Right cardiac atrium (tissue), 5 donors: ENCODE measurements at regions not wholly inside any gene's neighbourhood (a gene's known extent, or its start where the extent isn't known, plus 50 kb on each side); places are given as distances from the start of the nearest gene placed in this dataset.
"Not testable (repeated sequence)": the region's sequence is repeated elsewhere in the genome, so short reads cannot be mapped to it uniquely, and the experiment has no call there.

Source experiments
- ATAC-seq, 2 donors: fragments of 200-7000 bp; cut with Tn5 transposase; one replicate each; pipeline versions ENCODE4 v1.8.0 to v1.9.1; 2020; ENCODE audit warnings: moderate library complexity in 2 of 2, mild to moderate bottlenecking in 1 of 2
- DNase-seq, 3 donors: peaks; one replicate each; pipeline ENCODE4 v3.0.0-alpha.2; 2020
- H3K27ac ChIP-seq: one replicate; pipeline ENCODE4 v1.5.1; 2013; ENCODE audit warnings: mild to moderate bottlenecking, low read length, control low read depth, moderate library complexity
- H3K27me3 ChIP-seq: one replicate; pipeline ENCODE4 v1.6.1; 2013; ENCODE audit not compliant: control insufficient read depth, insufficient read depth
- H3K4me1 ChIP-seq: one replicate; pipeline ENCODE4 v1.6.1; 2013; ENCODE audit warnings: low read length; ENCODE audit not compliant: control insufficient read depth, insufficient read depth
- H3K4me3 ChIP-seq: one replicate; pipeline ENCODE4 v1.5.1; 2013; ENCODE audit warnings: low read length, control low read depth
- H3K9me3 ChIP-seq: one replicate; pipeline ENCODE4 v1.6.1; 2013; ENCODE audit warnings: low read length; ENCODE audit not compliant: control insufficient read depth
- WGBS: extraction: QIAGEN DNeasy Blood & Tissue Kit; methylation state at CpG from one replicate; pipeline ENCODE4 v1.1.7; 2013; 5-methylcytosine and 5-hydroxymethylcytosine counted together
- intact Hi-C, 4 donors: fragments of 100-400 bp; cut with DNase I; formaldehyde crosslinking; loops; one replicate each; pipeline versions ENCODE4 v1.11.0 to v1.14.0; 2022 to 2023
- donor health status: healthy with polysubstance abuse.
- donor health status: DM: no; HTN: yes; CAD: no.
- donor health status: DM: no; HTN: no; CAD: no.
- donor health status: DM: no; HTN: yes; CAD: no; lungs with severe emphysema.
- donor health status: DM: yes; HTN: yes; CAD: no.

GRCh38 chr12:116375278-116375842, 97.9 kb upstream of the MED13L start:
- ATAC-seq = no peak
- no peak overlapping the region for H3K4me3 ChIP-seq
- H3K27me3 ChIP-seq = no peaks in the 10 kb centered on the region
- no peak for DNase-seq
- no peaks in the 10 kb centered on the region for H3K9me3 ChIP-seq
- H3K4me1 ChIP-seq = no peaks in the 10 kb centered on the region
- 88% methylated on average over 9 of the region's 9 CpGs for WGBS
- H3K27ac ChIP-seq = no peak overlapping the region
- intact Hi-C loops = no loop called here

DNA sequence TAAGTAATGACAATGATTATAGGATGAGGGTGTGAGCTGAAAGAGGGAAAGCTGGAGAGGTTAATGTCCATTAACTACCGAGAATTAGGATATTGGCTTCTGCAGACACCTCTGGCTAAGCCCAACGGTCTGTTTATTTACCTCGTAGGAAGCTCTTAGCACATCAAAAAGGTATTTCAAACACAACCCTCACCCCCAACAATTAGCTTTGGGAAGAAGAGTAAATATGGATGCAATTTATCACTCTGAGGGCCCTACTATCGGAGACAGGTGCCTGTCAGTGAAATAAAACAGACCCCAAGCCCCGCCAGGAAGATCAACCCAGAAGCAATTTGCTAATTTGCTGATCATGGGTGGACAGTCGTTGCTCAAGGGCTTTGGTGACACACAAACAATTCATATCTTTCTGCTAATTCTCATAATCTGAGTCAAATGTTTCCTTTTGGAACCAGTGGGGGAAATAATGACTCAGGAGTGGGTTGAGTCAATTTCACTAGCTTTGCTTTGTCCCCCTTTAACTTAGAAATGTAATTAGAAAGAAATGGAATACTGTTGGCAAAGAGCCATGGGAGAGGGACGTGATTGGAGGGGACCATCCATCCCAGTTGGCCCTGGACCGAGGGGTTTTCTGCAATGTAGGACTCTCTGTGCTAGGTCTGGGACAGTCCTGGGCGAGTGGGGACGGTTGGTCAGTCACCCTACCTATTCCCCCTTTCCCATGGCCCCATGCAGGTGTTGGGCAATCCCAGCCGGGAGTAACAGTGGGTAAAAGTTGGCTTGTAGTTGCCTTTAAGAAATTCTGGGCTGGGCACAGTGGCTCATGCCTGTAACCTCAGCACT, 99.1 kb upstream of the MED13L start:
- intact Hi-C loops = no loop called here
- 58% methylated on average over 11 of the region's 11 CpGs for WGBS
- Histone ChIP-seq H3K9me3 (no peaks in the 10 kb centered on the region), H3K27ac (no peak overlapping the region), H3K27me3 (no peaks in the 10 kb centered on the region), H3K4me3 (no peak overlapping the region), H3K4me1 (no peaks in the 10 kb centered on the region)
- ATAC-seq = peak in 1 of 2 donors; percentile 22
- DNase-seq = no peak

GRCh38 chr12:116377194-116377571, 99.7 kb upstream of the MED13L start:
- DNase-seq, H3K27ac ChIP-seq, H3K9me3 ChIP-seq, H3K27me3 ChIP-seq, H3K4me3 ChIP-seq, ATAC-seq, H3K4me1 ChIP-seq, intact Hi-C loops: not testable (repeated sequence)
- 86% methylated on average over 6 of the region's 6 CpGs for WGBS

DNA sequence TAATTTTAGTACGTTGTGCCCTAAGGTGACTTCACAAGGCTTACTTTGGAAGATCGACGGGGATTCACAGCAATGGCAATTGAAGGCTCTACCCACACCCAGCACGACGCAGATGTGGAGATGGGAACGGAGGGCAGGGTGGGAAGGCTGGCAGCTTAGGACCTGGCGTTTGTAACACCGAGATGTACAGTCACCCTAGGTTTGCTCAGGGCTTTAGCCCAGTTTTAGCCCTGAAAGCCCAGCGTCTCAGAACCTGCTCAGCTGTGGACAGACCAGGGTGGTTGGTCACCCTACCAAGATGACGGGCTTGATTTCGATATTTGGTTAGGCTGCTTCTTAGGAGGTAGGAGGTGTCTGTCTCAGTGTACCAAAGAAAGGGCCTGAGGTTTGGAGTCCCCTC, 100.5 kb upstream of the MED13L start:
- ATAC-seq (no peak), DNase-seq (no peak)
- peaks cover 2% of the 10 kb centered on the region for H3K4me1 ChIP-seq
- 95% methylated on average over 11 of the region's 11 CpGs for WGBS
- H3K27me3 ChIP-seq = no peaks in the 10 kb centered on the region
- no peak overlapping the region for H3K27ac ChIP-seq
- no peaks in the 10 kb centered on the region for H3K9me3 ChIP-seq
- H3K4me3 ChIP-seq = no peak overlapping the region
- intact Hi-C loops = no loop called here

GRCh38 chr12:116380108-116380507, 102.6 kb upstream of the MED13L start:
- Histone ChIP-seq H3K27me3 (no peaks in the 10 kb centered on the region), H3K4me3 (no peak overlapping the region), H3K4me1 (peaks cover 2% of the 10 kb centered on the region), H3K9me3 (no peaks in the 10 kb centered on the region), H3K27ac (no peak overlapping the region)
- DNase-seq (peak in 1 of 3 donors; percentile 21), ATAC-seq (no peak)
- 89% methylated on average over 4 of the region's 4 CpGs for WGBS
- intact Hi-C loops = no loop called here

DNA sequence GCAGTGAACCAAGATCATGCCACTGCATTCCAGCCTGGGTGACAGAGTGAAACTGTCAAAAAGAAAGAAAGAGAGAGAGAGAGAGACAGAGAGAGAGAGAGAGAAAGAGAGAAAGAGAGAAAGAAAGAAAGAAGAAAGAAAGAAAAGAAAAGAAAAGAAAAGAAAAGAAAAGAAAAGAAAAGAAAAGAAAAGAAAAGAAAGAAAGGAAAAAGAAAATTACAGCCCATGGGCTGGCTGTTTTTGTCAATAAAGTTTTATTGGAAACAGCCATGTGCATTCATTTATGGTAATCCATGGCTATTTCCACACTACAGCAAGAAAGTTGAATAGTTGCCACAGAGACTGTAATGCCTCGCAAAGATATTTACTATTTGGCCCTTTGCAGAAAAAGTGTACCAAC, 103.2 kb upstream of the MED13L start:
- H3K27ac ChIP-seq, H3K4me3 ChIP-seq, ATAC-seq, DNase-seq, H3K27me3 ChIP-seq, H3K9me3 ChIP-seq, intact Hi-C loops, H3K4me1 ChIP-seq: not testable (repeated sequence)
- WGBS = 98% methylated on average over 1 of the region's 1 CpG

DNA sequence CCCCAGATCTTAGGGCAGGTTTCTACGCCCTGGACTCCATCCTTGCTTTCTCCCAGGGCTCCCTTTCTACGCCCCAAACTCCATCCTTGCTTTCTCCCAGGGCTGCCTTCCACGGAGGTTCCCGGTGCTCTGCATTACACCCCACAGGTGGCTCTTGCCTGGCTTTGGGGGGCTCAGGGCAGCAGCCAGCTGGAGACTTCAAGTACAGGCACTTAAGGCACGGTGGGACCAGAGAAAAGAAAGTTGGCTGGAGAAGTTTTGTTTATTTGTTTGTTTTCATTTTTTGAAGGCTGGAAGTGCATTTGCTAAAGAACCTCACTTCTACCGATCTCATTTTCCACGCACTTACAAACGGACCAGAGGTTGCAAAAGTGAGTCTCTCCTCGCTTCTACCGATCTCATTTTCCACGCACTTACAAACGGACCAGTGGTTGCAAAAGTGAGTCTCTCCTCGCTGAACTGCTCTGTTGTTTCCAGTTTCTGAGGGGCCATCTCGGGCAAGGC, 103.8 kb upstream of the MED13L start:
- no peak for ATAC-seq
- Histone ChIP-seq H3K27me3 (no peaks in the 10 kb centered on the region), H3K9me3 (no peaks in the 10 kb centered on the region), H3K4me1 (peaks cover 2% of the 10 kb centered on the region), H3K27ac (no peak overlapping the region), H3K4me3 (no peak overlapping the region)
- 47% methylated on average over 14 of the region's 14 CpGs for WGBS
- DNase-seq = no peak
- intact Hi-C loops = no loop called here

DNA sequence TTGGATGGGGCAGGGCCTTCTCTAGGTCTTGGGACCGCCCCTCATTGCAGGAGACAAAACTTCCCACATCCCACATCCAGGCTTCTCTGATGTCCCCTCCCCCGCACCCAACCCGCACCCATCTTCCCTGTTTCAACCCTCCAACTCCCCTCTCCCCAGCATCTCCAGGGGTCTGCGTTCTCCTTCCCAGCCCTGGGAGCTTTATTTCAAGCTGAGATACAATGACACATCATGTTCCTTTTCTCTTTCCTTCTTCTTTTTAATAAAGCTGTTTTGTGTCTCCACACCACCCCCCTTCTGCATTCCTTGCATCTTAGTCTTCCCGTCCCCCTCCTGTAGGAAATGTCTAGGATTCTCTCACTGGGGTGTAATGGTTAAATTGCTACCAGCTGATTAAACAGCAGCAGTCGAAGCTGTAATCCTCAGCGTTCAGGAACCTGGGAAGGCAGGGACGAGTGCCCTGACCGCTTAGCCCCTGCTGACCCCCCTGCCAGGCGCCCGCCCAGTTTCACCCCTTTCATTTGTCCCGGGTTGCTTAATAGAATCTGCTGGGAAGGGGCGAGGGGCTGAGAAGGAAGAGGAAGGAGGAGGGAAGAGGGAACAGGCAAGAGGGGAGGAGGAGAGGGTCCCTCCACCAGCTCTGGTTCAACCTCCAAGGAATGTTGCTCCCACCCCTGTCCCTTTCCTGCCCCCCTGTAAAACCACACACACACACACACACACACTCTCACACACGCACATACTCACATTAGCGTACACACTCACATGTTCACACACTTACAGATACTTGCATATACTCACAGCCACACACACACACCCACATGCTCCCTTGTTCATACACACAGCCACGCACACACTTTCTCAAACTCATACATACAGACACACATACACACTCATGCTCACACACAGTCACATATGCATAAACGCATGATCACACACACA, 104.5 kb upstream of the MED13L start:
- DNase-seq = no peak
- Histone ChIP-seq H3K4me3 (no peak overlapping the region), H3K9me3 (no peaks in the 10 kb centered on the region), H3K4me1 (peaks cover 2% of the 10 kb centered on the region), H3K27me3 (no peaks in the 10 kb centered on the region), H3K27ac (no peak overlapping the region)
- ATAC-seq = no peak
- intact Hi-C loops = no loop called here
- WGBS = 33% methylated on average over 17 of the region's 17 CpGs

- ATAC-seq (peak; percentile 83 to 91), DNase-seq (peak; percentile 74 to 87 (median 82))
- intact Hi-C loops = no loop called here
- H3K9me3 ChIP-seq = no peaks in the 10 kb centered on the region
- H3K27me3 ChIP-seq = no peaks in the 10 kb centered on the region
- 19% methylated on average over 13 of the region's 13 CpGs for WGBS
- H3K27ac ChIP-seq = no peak overlapping the region
- no peak overlapping the region for H3K4me3 ChIP-seq
- peaks cover 2% of the 10 kb centered on the region for H3K4me1 ChIP-seq
Observed at GRCh38 chr12:116382686-116383530, 105.4 kb upstream of the MED13L start.

GRCh38 chr12:116384175-116384574, 106.7 kb upstream of the MED13L start:
- 96% methylated on average over 5 of the region's 5 CpGs for WGBS
- intact Hi-C loops = no loop called here
- no peak for ATAC-seq
- no peaks in the 10 kb centered on the region for H3K9me3 ChIP-seq
- no peak overlapping the region for H3K27ac ChIP-seq
- H3K4me1 ChIP-seq = peaks cover 2% of the 10 kb centered on the region
- H3K27me3 ChIP-seq = no peaks in the 10 kb centered on the region
- H3K4me3 ChIP-seq = no peak overlapping the region
- no peak for DNase-seq
